ENCODE measurements at regions not wholly inside any gene's neighbourhood (a gene's known extent, or its start where the extent isn't known, plus 50 kb on each side); places are given as distances from the start of the nearest gene placed in this dataset.

- no peak for TF ChIP-seq CTCF (IDR thresholded peaks at IDR 0.05; ENCODE audit: low read depth, low read length)
- TF ChIP-seq EZH2phosphoT487 (IDR thresholded peaks at IDR 0.05; ENCODE audit: low read depth), result no peak
Observed at GRCh38 chr7:13288516-13288915, 601.1 kb downstream of the ARL4A start.

All from OCI-LY3 (cell line).